Kidney (tissue), 13 donors: ENCODE measurements at regions not wholly inside any gene's neighbourhood (a gene's known extent, or its start where the extent isn't known, plus 50 kb on each side); places are given as distances from the start of the nearest gene placed in this dataset.

Experiments
- DNase-seq, 5 donors: peaks; one replicate each; pipeline ENCODE4 v3.0.0-alpha.2; 2013 to 2020
- FAIRE-seq: peaks from 2 replicates; lab custom pipeline; 2012; peaks lifted over from hg19 to GRCh38; lab: Jason Lieb, UNC
- H3K27ac ChIP-seq, 2 donors: one replicate each; pipeline ENCODE4 v1.7.0; 2013; ENCODE audit warnings: low read depth in 2 of 2, low read length in 2 of 2, inconsistent platforms in 1 of 2
- H3K27me3 ChIP-seq: one replicate; pipeline ENCODE4 v1.7.1; 2013; ENCODE audit warnings: low read length, inconsistent platforms; ENCODE audit not compliant: control insufficient read depth, insufficient read depth
- H3K36me3 ChIP-seq, 3 donors: one replicate each; pipeline versions ENCODE4 v1.7.0 to v1.7.1; 2013; ENCODE audit warnings: low read length in 3 of 3, control low read depth in 1 of 3, inconsistent platforms in 1 of 3; ENCODE audit not compliant: insufficient read depth in 3 of 3, control insufficient read depth in 2 of 3
- H3K4me1 ChIP-seq, 3 donors: one replicate each; pipeline versions ENCODE4 v1.7.0 to v1.7.1; 2013; ENCODE audit warnings: low read length in 3 of 3, inconsistent platforms in 1 of 3, low read depth in 1 of 3; ENCODE audit not compliant: control insufficient read depth in 2 of 3, insufficient read depth in 2 of 3
- H3K4me3 ChIP-seq, 3 donors: one replicate each; pipeline versions ENCODE4 v1.7.0 to v1.8.1; 2013; ENCODE audit warnings: low read length in 3 of 3, control low read depth in 1 of 3, inconsistent platforms in 1 of 3
- H3K9ac ChIP-seq, 3 donors: one replicate each; pipeline versions ENCODE4 v1.7.0 to v1.7.1; 2013; ENCODE audit warnings: low read length in 3 of 3, control low read depth in 1 of 3, inconsistent platforms in 1 of 3
- H3K9me3 ChIP-seq, 3 donors: one replicate each; pipeline versions ENCODE4 v1.7.0 to v1.7.1; 2013; ENCODE audit warnings: low read length in 3 of 3, control low read depth in 1 of 3, inconsistent platforms in 1 of 3; ENCODE audit not compliant: control insufficient read depth in 2 of 3, insufficient read depth in 1 of 3
- CTCF ChIP-seq: IDR thresholded peaks from 3 replicates; pipeline ENCODE4 v1.5.1; 2012; ENCODE audit warnings: mild to moderate bottlenecking, moderate library complexity, borderline replicate concordance; ENCODE audit not compliant: insufficient read depth; ENCODE audit errors: extremely low read depth
- intact Hi-C: fragments of 100-400 bp; cut with DNase I; formaldehyde crosslinking; loops from one replicate; pipeline ENCODE4 v1.11.1; 2022
- donor health status: control.
- donor health status: control.
- donor health status: control.
- donor health status: control.
- donor health status: control.
- donor health status: DM: yes; HTN: yes; CAD: no.
- donor health status: Normal renal cell carcinoma (clear cell type).

GRCh38 chr3:186487819-186488218 lies 56.4 kb downstream of the CRYGS start:
- H3K27me3 ChIP-seq = no peaks in the 10 kb centered on the region
- intact Hi-C loops = no loop called here
- FAIRE-seq = no peak
- no peak overlapping the region for H3K4me3 ChIP-seq
- H3K9ac ChIP-seq = no peak overlapping the region
- no peak overlapping the region for H3K27ac ChIP-seq
- no peaks in the 10 kb centered on the region for H3K36me3 ChIP-seq
- no peak for TF ChIP-seq CTCF
- H3K4me1 ChIP-seq = no peaks in the 10 kb centered on the region
- no peaks in the 10 kb centered on the region for H3K9me3 ChIP-seq
- DNase-seq = no peak

- no peaks in the 10 kb centered on the region for H3K9me3 ChIP-seq
- intact Hi-C loops = no loop called here
- H3K36me3 ChIP-seq = no peaks in the 10 kb centered on the region
- no peak overlapping the region for H3K9ac ChIP-seq
- DNase-seq = no peak
- no peak overlapping the region for H3K4me3 ChIP-seq
- no peak for TF ChIP-seq CTCF
- no peaks in the 10 kb centered on the region for H3K4me1 ChIP-seq
- no peak overlapping the region for H3K27ac ChIP-seq
- H3K27me3 ChIP-seq = no peaks in the 10 kb centered on the region
- no peak for FAIRE-seq
These were observed 57.1 kb downstream of the CRYGS start for GRCh38 chr3:186487037-186487436.

- H3K27ac ChIP-seq = no peak overlapping the region
- DNase-seq = no peak
- H3K36me3 ChIP-seq = no peaks in the 10 kb centered on the region
- no peak for TF ChIP-seq CTCF
- H3K9me3 ChIP-seq = no peaks in the 10 kb centered on the region
- no peak for FAIRE-seq
- no peaks in the 10 kb centered on the region for H3K4me1 ChIP-seq
- intact Hi-C loops = no loop called here
- no peak overlapping the region for H3K9ac ChIP-seq
- no peak overlapping the region for H3K4me3 ChIP-seq
- H3K27me3 ChIP-seq = no peaks in the 10 kb centered on the region
These were observed 60.4 kb downstream of the CRYGS start for GRCh38 chr3:186483611-186484340.

- FAIRE-seq (no peak), DNase-seq (no peak)
- Histone ChIP-seq H3K36me3 (no peaks in the 10 kb centered on the region), H3K9me3 (no peaks in the 10 kb centered on the region), H3K27me3 (no peaks in the 10 kb centered on the region), H3K4me1 (no peaks in the 10 kb centered on the region), H3K4me3 (no peak overlapping the region), H3K9ac (no peak overlapping the region), H3K27ac (no peak overlapping the region)
- intact Hi-C loops = no loop called here
- TF ChIP-seq CTCF = no peak
These were observed 62.7 kb downstream of the CRYGS start for GRCh38 chr3:186481526-186481925.
